Activated T-helper 2 cell treated with anti-CD3 and anti-CD28 coated beads, Interferon-gamma antibody, Interleukin-2, Interleukin-4, amounts not matched to agents 10 μg/mL and 5 μg/mL and 100 μg/mL, durations not matched to agents 14 hours and 24 hours and 36 hours (primary cell): ENCODE measurements at regions not wholly inside any gene's neighbourhood (a gene's known extent, or its start where the extent isn't known, plus 50 kb on each side); places are given as distances from the start of the nearest gene placed in this dataset.

Experiments
- DNase-seq: peaks from one replicate; pipeline ENCODE4 v3.0.0; 2021; ENCODE audit warnings: low spot score
- H3K27ac Mint-ChIP-seq: one replicate; pipeline ENCODE4 v1.8.0; 2021; ENCODE audit warnings: mixed read lengths
- H3K27me3 Mint-ChIP-seq: one replicate; pipeline ENCODE4 v1.8.0; 2021; ENCODE audit warnings: low read depth, mixed read lengths
- H3K36me3 Mint-ChIP-seq: one replicate; pipeline ENCODE4 v1.8.0; 2021; ENCODE audit warnings: low read depth, mixed read lengths
- H3K4me1 Mint-ChIP-seq: one replicate; pipeline ENCODE4 v1.8.0; 2021; ENCODE audit warnings: low read depth, mixed read lengths
- H3K4me3 Mint-ChIP-seq: one replicate; pipeline ENCODE4 v1.8.0; 2021; ENCODE audit warnings: low read depth, mild to moderate bottlenecking, moderate library complexity, mixed read lengths
- H3K9me3 Mint-ChIP-seq: one replicate; pipeline ENCODE4 v1.8.0; 2021; ENCODE audit warnings: mixed read lengths
- intact Hi-C: fragments of 100-400 bp; cut with micrococcal nuclease; formaldehyde crosslinking; loops from one replicate; pipeline ENCODE4 v1.15.1; 2023

- Mint-ChIP-seq H3K9me3 (no peaks in the 10 kb centered on the region), H3K27me3 (no peaks in the 10 kb centered on the region), H3K36me3 (no peaks in the 10 kb centered on the region), H3K4me3 (no peak overlapping the region), H3K27ac (no peak overlapping the region), H3K4me1 (no peaks in the 10 kb centered on the region)
- intact Hi-C loops, result no loop called here
- DNase-seq, result no peak
Measured at GRCh38 chr5:152151113-152151512, 226.5 kb upstream of the GLRA1 start.

- no peaks in the 10 kb centered on the region for H3K4me1 Mint-ChIP-seq
- H3K27ac Mint-ChIP-seq, result no peak overlapping the region
- H3K27me3 Mint-ChIP-seq, result no peaks in the 10 kb centered on the region
- H3K4me3 Mint-ChIP-seq, result no peak overlapping the region
- no peaks in the 10 kb centered on the region for H3K36me3 Mint-ChIP-seq
- no peak for DNase-seq
- intact Hi-C loops, result no loop called here
- no peaks in the 10 kb centered on the region for H3K9me3 Mint-ChIP-seq
Measured at GRCh38 chr5:152147286-152147685, 222.6 kb upstream of the GLRA1 start.

GRCh38 chr5:152146566-152146965 lies 221.9 kb upstream of the GLRA1 start:
- H3K4me3 Mint-ChIP-seq, result no peak overlapping the region
- DNase-seq, result no peak
- no peaks in the 10 kb centered on the region for H3K4me1 Mint-ChIP-seq
- H3K27ac Mint-ChIP-seq, result no peak overlapping the region
- H3K36me3 Mint-ChIP-seq, result no peaks in the 10 kb centered on the region
- intact Hi-C loops, result no loop called here
- H3K27me3 Mint-ChIP-seq, result no peaks in the 10 kb centered on the region
- H3K9me3 Mint-ChIP-seq, result no peaks in the 10 kb centered on the region

GRCh38 chr5:152144556-152144955 lies 219.9 kb upstream of the GLRA1 start:
- no peaks in the 10 kb centered on the region for H3K27me3 Mint-ChIP-seq
- H3K4me1 Mint-ChIP-seq, result no peaks in the 10 kb centered on the region
- H3K27ac Mint-ChIP-seq, result no peak overlapping the region
- no peaks in the 10 kb centered on the region for H3K36me3 Mint-ChIP-seq
- no peaks in the 10 kb centered on the region for H3K9me3 Mint-ChIP-seq
- no peak for DNase-seq
- H3K4me3 Mint-ChIP-seq, result no peak overlapping the region
- intact Hi-C loops, result loop anchor here (5.0 kb wide), 1 partner anchor 487 kb away; no protein-coding TSS in a partner anchor

- Mint-ChIP-seq H3K36me3 (no peaks in the 10 kb centered on the region), H3K9me3 (no peaks in the 10 kb centered on the region), H3K27ac (no peak overlapping the region), H3K4me3 (no peak overlapping the region), H3K27me3 (no peaks in the 10 kb centered on the region), H3K4me1 (no peaks in the 10 kb centered on the region)
- DNase-seq, result no peak
- intact Hi-C loops, result loop anchor here (5.0 kb wide), 1 partner anchor 487 kb away; no protein-coding TSS in a partner anchor
Measured at GRCh38 chr5:152144030-152144429, 219.4 kb upstream of the GLRA1 start.

- Mint-ChIP-seq H3K27me3 (no peaks in the 10 kb centered on the region), H3K36me3 (no peaks in the 10 kb centered on the region), H3K4me1 (no peaks in the 10 kb centered on the region), H3K27ac (no peak overlapping the region), H3K9me3 (no peaks in the 10 kb centered on the region), H3K4me3 (no peak overlapping the region)
- intact Hi-C loops, result loop anchor here (1.0 to 5.0 kb wide), 2 partner anchors 318 to 486 kb away; no protein-coding TSS in a partner anchor
- peak; percentile 17 for DNase-seq
Measured at GRCh38 chr5:152142840-152143469, 218.3 kb upstream of the GLRA1 start.

GRCh38 chr5:152140347-152140746 lies 215.7 kb upstream of the GLRA1 start:
- DNase-seq, result no peak
- Mint-ChIP-seq H3K27me3 (no peaks in the 10 kb centered on the region), H3K27ac (no peak overlapping the region), H3K9me3 (no peaks in the 10 kb centered on the region), H3K4me1 (no peaks in the 10 kb centered on the region), H3K4me3 (no peak overlapping the region), H3K36me3 (no peaks in the 10 kb centered on the region)
- intact Hi-C loops, result loop anchor here (5.0 kb wide), 1 partner anchor 483 kb away; no protein-coding TSS in a partner anchor

GRCh38 chr5:152137063-152137462 lies 212.4 kb upstream of the GLRA1 start:
- no peak overlapping the region for H3K4me3 Mint-ChIP-seq
- DNase-seq, result no peak
- intact Hi-C loops, result no loop called here
- no peaks in the 10 kb centered on the region for H3K9me3 Mint-ChIP-seq
- no peaks in the 10 kb centered on the region for H3K36me3 Mint-ChIP-seq
- no peaks in the 10 kb centered on the region for H3K27me3 Mint-ChIP-seq
- no peak overlapping the region for H3K27ac Mint-ChIP-seq
- H3K4me1 Mint-ChIP-seq, result no peaks in the 10 kb centered on the region

- H3K27me3 Mint-ChIP-seq, result no peaks in the 10 kb centered on the region
- no peak overlapping the region for H3K27ac Mint-ChIP-seq
- intact Hi-C loops, result no loop called here
- H3K9me3 Mint-ChIP-seq, result no peaks in the 10 kb centered on the region
- no peak overlapping the region for H3K4me3 Mint-ChIP-seq
- no peaks in the 10 kb centered on the region for H3K4me1 Mint-ChIP-seq
- no peak for DNase-seq
- H3K36me3 Mint-ChIP-seq, result no peaks in the 10 kb centered on the region
Measured at GRCh38 chr5:152136321-152136720, 211.7 kb upstream of the GLRA1 start.

- Mint-ChIP-seq H3K27me3 (no peaks in the 10 kb centered on the region), H3K4me1 (no peaks in the 10 kb centered on the region), H3K36me3 (no peaks in the 10 kb centered on the region), H3K9me3 (no peaks in the 10 kb centered on the region), H3K27ac (no peak overlapping the region), H3K4me3 (no peak overlapping the region)
- intact Hi-C loops, result no loop called here
- DNase-seq, result no peak
Measured at GRCh38 chr5:152135827-152136226, 211.2 kb upstream of the GLRA1 start.

- Mint-ChIP-seq H3K27me3 (peaks cover under 1% of the 10 kb centered on the region), H3K36me3 (no peaks in the 10 kb centered on the region), H3K4me1 (no peaks in the 10 kb centered on the region), H3K9me3 (no peaks in the 10 kb centered on the region), H3K27ac (no peak overlapping the region), H3K4me3 (no peak overlapping the region)
- intact Hi-C loops, result no loop called here
- no peak for DNase-seq
Measured at GRCh38 chr5:152125661-152126205, 201.1 kb upstream of the GLRA1 start.

GRCh38 chr5:152124409-152125041 lies 199.9 kb upstream of the GLRA1 start:
- Mint-ChIP-seq H3K27ac (no peak overlapping the region), H3K27me3 (peaks cover 2% of the 10 kb centered on the region), H3K9me3 (no peaks in the 10 kb centered on the region), H3K4me1 (no peaks in the 10 kb centered on the region), H3K36me3 (no peaks in the 10 kb centered on the region), H3K4me3 (no peak overlapping the region)
- DNase-seq, result no peak
- intact Hi-C loops, result no loop called here

- H3K4me3 Mint-ChIP-seq, result no peak overlapping the region
- peaks cover 10% of the 10 kb centered on the region for H3K27me3 Mint-ChIP-seq
- H3K27ac Mint-ChIP-seq, result no peak overlapping the region
- no peaks in the 10 kb centered on the region for H3K4me1 Mint-ChIP-seq
- no peak for DNase-seq
- no peaks in the 10 kb centered on the region for H3K9me3 Mint-ChIP-seq
- H3K36me3 Mint-ChIP-seq, result no peaks in the 10 kb centered on the region
- intact Hi-C loops, result no loop called here
Measured at GRCh38 chr5:152118676-152119470, 194.2 kb upstream of the GLRA1 start.
